Smooth muscle cell (in vitro differentiated cells): ENCODE measurements at regions not wholly inside any gene's neighbourhood (a gene's known extent, or its start where the extent isn't known, plus 50 kb on each side); places are given as distances from the start of the nearest gene placed in this dataset.

Source experiments
- DNase-seq: peaks from one replicate; lab custom pipeline; 2025; ENCODE audit not compliant: unreplicated experiment; lab: John Stamatoyannopoulos, UW
- H2AFZ ChIP-seq: fragments of 200-600 bp; sonication (generic); 2 replicates; pipeline ENCODE4 v1.6.0; 2016; ENCODE audit warnings: antibody characterized with exemption, low read depth, mild to moderate bottlenecking
- H3F3A ChIP-seq: fragments of 200-600 bp; sonication (generic); 2 replicates; pipeline ENCODE4 v1.6.0; 2017; ENCODE audit warnings: antibody characterized with exemption, low read depth
- H3K27ac ChIP-seq: fragments of 200-600 bp; sonication (generic); 2 replicates; pipeline ENCODE4 v1.5.1; 2016; ENCODE audit warnings: low read depth, mild to moderate bottlenecking
- H3K27me3 ChIP-seq: fragments of 200-600 bp; sonication (generic); 2 replicates; pipeline ENCODE4 v1.6.1; 2016; ENCODE audit warnings: low read depth, mild to moderate bottlenecking
- H3K36me3 ChIP-seq: fragments of 200-600 bp; sonication (generic); 2 replicates; pipeline ENCODE4 v1.5.1; 2016; ENCODE audit warnings: low read depth
- H3K4me1 ChIP-seq: fragments of 200-600 bp; sonication (generic); 2 replicates; pipeline ENCODE4 v1.5.1; 2016; ENCODE audit warnings: low read depth
- H3K4me2 ChIP-seq: fragments of 200-600 bp; sonication (generic); 2 replicates; pipeline ENCODE4 v1.6.0; 2016; ENCODE audit warnings: mild to moderate bottlenecking
- H3K4me3 ChIP-seq: fragments of 200-600 bp; sonication (generic); 2 replicates; pipeline ENCODE4 v1.5.1; 2016; ENCODE audit warnings: mild to moderate bottlenecking
- H3K79me2 ChIP-seq: fragments of 200-600 bp; sonication (generic); 2 replicates; pipeline ENCODE4 v1.6.0; 2016; ENCODE audit warnings: low read depth, mild to moderate bottlenecking
- H3K9ac ChIP-seq: fragments of 200-600 bp; sonication (generic); 2 replicates; pipeline ENCODE4 v1.6.0; 2016; ENCODE audit warnings: low read depth
- H3K9me3 ChIP-seq: fragments of 200-600 bp; sonication (generic); replicated peaks from 2 replicates; pipeline ENCODE4 v1.5.1; 2016; ENCODE audit warnings: low read depth
- H4K20me1 ChIP-seq: fragments of 200-600 bp; sonication (generic); 2 replicates; pipeline ENCODE4 v1.6.0; 2016; ENCODE audit warnings: low read depth
- CTCF ChIP-seq: fragments of 200-600 bp; sonication (generic); IDR thresholded peaks from 2 replicates; pipeline ENCODE4 v1.5.1; 2017; ENCODE audit warnings: borderline replicate concordance, mild to moderate bottlenecking, antibody characterized with exemption; ENCODE audit not compliant: insufficient read depth, poor library complexity, severe bottlenecking
- WGBS: methylation state at CpG from one replicate; pipeline ENCODE4 v1.1.7; 2016; ENCODE audit warnings: low lambda C conversion rate; 5-methylcytosine and 5-hydroxymethylcytosine counted together

GRCh38 chr6:94401311-94401710 lies 982.0 kb upstream of the EPHA7 start:
- 61% methylated on average over 3 of the region's 3 CpGs for WGBS
- TF ChIP-seq CTCF, result no peak
- no peak overlapping the region for H3K4me2 ChIP-seq

DNA sequence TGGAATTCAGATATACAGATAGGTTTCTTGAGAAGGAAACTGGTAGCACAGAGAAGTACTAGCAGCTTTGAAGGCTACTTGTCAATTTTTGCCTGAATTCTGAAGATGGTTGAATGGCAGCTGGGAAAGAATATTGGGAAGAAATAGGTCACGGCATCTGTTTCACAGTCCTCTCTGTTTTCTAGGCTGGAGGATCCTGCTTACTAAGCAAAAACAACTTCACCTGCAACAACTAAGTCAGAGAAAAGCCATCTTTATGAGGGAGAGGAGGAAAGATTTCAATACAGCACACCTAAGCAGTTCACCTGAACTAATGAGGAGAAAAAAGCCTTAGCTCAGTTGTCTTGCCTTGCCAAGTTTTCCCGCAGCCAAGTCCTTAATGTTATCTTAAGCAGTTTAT lies 975.5 kb upstream of the EPHA7 start:
- 96% methylated on average over 2 of the region's 2 CpGs for WGBS
- H3K4me3 ChIP-seq, result no peak overlapping the region
- H3F3A ChIP-seq, result no peaks in the 10 kb centered on the region
- no peak overlapping the region for H3K4me2 ChIP-seq
- H3K27me3 ChIP-seq, result no peaks in the 10 kb centered on the region
- no peaks in the 10 kb centered on the region for H3K4me1 ChIP-seq
- H3K79me2 ChIP-seq, result no peaks in the 10 kb centered on the region
- H2AFZ ChIP-seq, result no peak overlapping the region
- no peaks in the 10 kb centered on the region for H3K36me3 ChIP-seq
- H4K20me1 ChIP-seq, result no peaks in the 10 kb centered on the region
- no peak overlapping the region for H3K27ac ChIP-seq
- TF ChIP-seq CTCF, result no peak
- no peaks in the 10 kb centered on the region for H3K9me3 ChIP-seq
- no peak overlapping the region for H3K9ac ChIP-seq
- DNase-seq, result no peak

More at GRCh38 chr6:94401311-94401710, 982.0 kb upstream of the EPHA7 start:
- Histone ChIP-seq H3K4me3 (no peak overlapping the region), H3K36me3 (no peaks in the 10 kb centered on the region), H3F3A (no peaks in the 10 kb centered on the region), H4K20me1 (no peaks in the 10 kb centered on the region), H3K79me2 (no peaks in the 10 kb centered on the region), H2AFZ (no peak overlapping the region), H3K27me3 (no peaks in the 10 kb centered on the region), H3K9me3 (no peaks in the 10 kb centered on the region), H3K9ac (no peak overlapping the region), H3K4me1 (no peaks in the 10 kb centered on the region), H3K27ac (no peak overlapping the region)
- DNase-seq, result no peak

DNA sequence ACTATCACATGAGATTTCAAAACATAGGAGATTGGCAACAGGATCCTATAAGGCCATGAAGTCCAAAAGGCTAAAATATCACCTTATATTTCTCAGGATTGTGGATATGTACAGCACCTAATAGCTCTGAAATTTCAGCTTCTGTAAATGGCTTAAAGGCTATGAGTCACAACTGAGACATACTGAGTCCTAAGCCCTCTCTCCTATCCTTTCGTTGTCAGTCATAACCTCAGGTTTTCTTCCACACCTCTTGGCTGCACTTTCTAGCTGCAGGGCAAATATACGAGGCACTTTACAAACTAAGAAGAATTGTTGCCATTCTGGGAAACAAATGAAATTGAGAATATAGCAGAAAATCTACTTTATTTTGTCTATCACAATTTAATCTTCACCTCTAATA lies 969.9 kb upstream of the EPHA7 start:
- H3K4me3 ChIP-seq, result no peak overlapping the region
- no peak for TF ChIP-seq CTCF
- no peak for DNase-seq
- 54% methylated on average over 2 of the region's 2 CpGs for WGBS
- H3K4me1 ChIP-seq, result no peaks in the 10 kb centered on the region
- no peaks in the 10 kb centered on the region for H3K79me2 ChIP-seq
- no peak overlapping the region for H2AFZ ChIP-seq
- H4K20me1 ChIP-seq, result no peaks in the 10 kb centered on the region
- no peaks in the 10 kb centered on the region for H3K36me3 ChIP-seq
- H3K9ac ChIP-seq, result no peak overlapping the region
- no peaks in the 10 kb centered on the region for H3K9me3 ChIP-seq
- no peaks in the 10 kb centered on the region for H3K27me3 ChIP-seq
- no peaks in the 10 kb centered on the region for H3F3A ChIP-seq
- H3K4me2 ChIP-seq, result no peak overlapping the region
- H3K27ac ChIP-seq, result no peak overlapping the region

- Histone ChIP-seq H3K4me1 (no peaks in the 10 kb centered on the region), H3K9ac (no peak overlapping the region), H3K27ac (no peak overlapping the region), H3K79me2 (no peaks in the 10 kb centered on the region), H4K20me1 (no peaks in the 10 kb centered on the region), H3K9me3 (no peaks in the 10 kb centered on the region), H3K27me3 (no peaks in the 10 kb centered on the region), H3F3A (no peaks in the 10 kb centered on the region), H3K4me2 (no peak overlapping the region), H3K4me3 (no peak overlapping the region), H2AFZ (no peak overlapping the region), H3K36me3 (no peaks in the 10 kb centered on the region)
- 88% methylated on average over 1 of the region's 1 CpG for WGBS
- no peak for TF ChIP-seq CTCF
- DNase-seq, result no peak
Measured at GRCh38 chr6:94377835-94378234, 958.5 kb upstream of the EPHA7 start.
